K562 (cell line): ENCODE measurements at regions not wholly inside any gene's neighbourhood (a gene's known extent, or its start where the extent isn't known, plus 50 kb on each side); places are given as distances from the start of the nearest gene placed in this dataset.

Source experiments
- ATAC-seq: fragments of 200-7000 bp; cut with Tn5 transposase; 3 replicates; pipeline ENCODE4 v1.9.1; 2020; ENCODE audit warnings: moderate library complexity
- BruUV-seq: library from RNA; stranded (reverse); fragments of 400-500 nt; replicated peaks from 2 replicates; lab custom pipeline; 2021; lab: Mats Ljungman, UMichigan
- CTCF ChIA-PET: fragments of 300-600 bp; formaldehyde crosslinking; extraction: SDS; loops from one replicate; lab custom pipeline; 2021; ENCODE audit warnings: low intra/inter-chr PET ratio; lab: Yijun Ruan, JAX
- POLR2A ChIA-PET: fragments of 300-600, 350-650 bp; sonication (Branson Sonifier 250); formaldehyde crosslinking; extraction: SDS; loops from one replicate; lab custom pipeline; 2021; ENCODE audit warnings: antibody characterized with exemption, inconsistent platforms; lab: Yijun Ruan, JAX
- DNase-seq, 4 experiments: peaks; one replicate each; pipeline versions ENCODE4 v3.0.0 to v3.0.0-alpha.2; 2011 to 2018; ENCODE audit warnings: low spot score in 3 of 4, mixed read lengths in 3 of 4; ENCODE audit errors: extremely low read depth in 1 of 4
- FAIRE-seq: peaks from 2 replicates; lab custom pipeline; 2011; peaks lifted over from hg19 to GRCh38; lab: Jason Lieb, UNC
- H2AFZ ChIP-seq: 2 replicates; pipeline ENCODE4 v1.6.0; 2011; ENCODE audit warnings: low read depth, low read length, control low read depth, inconsistent platforms
- H3K27ac ChIP-seq: fragments of 200-600 bp; 3 replicates; pipeline ENCODE4 v1.8.0; 2011; ENCODE audit warnings: low read depth, mild to moderate bottlenecking, control low read depth, inconsistent platforms, low read length, moderate library complexity, mixed read lengths; ENCODE audit errors: extremely low read depth
- H3K27me3 ChIP-seq, 2 experiments: fragments of 300-600 bp in 1 of 2; 2 replicates in 1 of 2; 3 replicates in 1 of 2; pipeline versions ENCODE4 v1.6.0 to v1.8.0; 2011; ENCODE audit warnings: inconsistent platforms in 2 of 2, low read length in 2 of 2, mild to moderate bottlenecking in 1 of 2, mixed read lengths in 1 of 2, moderate library complexity in 1 of 2; ENCODE audit not compliant: control insufficient read depth in 2 of 2, insufficient read depth in 2 of 2
- H3K36me3 ChIP-seq: fragments of 300-600 bp; 3 replicates; pipeline ENCODE4 v1.8.0; 2011; ENCODE audit warnings: mild to moderate bottlenecking, low read length, inconsistent platforms; ENCODE audit not compliant: control insufficient read depth, insufficient read depth
- H3K4me1 ChIP-seq, 2 experiments: fragments of 200-600 bp in 1 of 2; replicated peaks in 1 of 2; 2 replicates in 1 of 2; 3 replicates in 1 of 2; pipeline versions ENCODE4 v1.5.1 to v1.8.0; 2011; ENCODE audit warnings: inconsistent platforms in 2 of 2, low read length in 2 of 2, mild to moderate bottlenecking in 1 of 2, mixed read lengths in 1 of 2, moderate library complexity in 1 of 2; ENCODE audit not compliant: control insufficient read depth in 2 of 2, insufficient read depth in 2 of 2
- H3K4me2 ChIP-seq: 2 replicates; pipeline ENCODE4 v1.6.1; 2011; ENCODE audit warnings: low read length, control low read depth, inconsistent platforms, mixed read lengths; ENCODE audit not compliant: insufficient read depth
- H3K4me3 ChIP-seq: fragments of 200-600 bp; sonication (generic), shearing (Covaris generic); 2 replicates; pipeline ENCODE4 v1.5.1; 2016; ENCODE audit warnings: control low read depth, inconsistent platforms
- H3K79me2 ChIP-seq: fragments of 200-600 bp; 3 replicates; pipeline ENCODE4 v1.8.0; 2011; ENCODE audit warnings: low read length, inconsistent platforms; ENCODE audit not compliant: control insufficient read depth, insufficient read depth
- H3K9ac ChIP-seq, 2 experiments: 2 replicates each; pipeline versions ENCODE4 v1.6.0 to v1.6.1; 2011; ENCODE audit warnings: low read depth in 2 of 2, low read length in 2 of 2, control low read depth in 1 of 2, inconsistent platforms in 1 of 2, mild to moderate bottlenecking in 1 of 2, mixed read lengths in 1 of 2; ENCODE audit not compliant: insufficient read depth in 1 of 2
- H3K9me1 ChIP-seq: one replicate; pipeline ENCODE4 v1.6.0; 2011; ENCODE audit warnings: inconsistent platforms, mild to moderate bottlenecking, low read length, moderate library complexity; ENCODE audit not compliant: control insufficient read depth, insufficient read depth
- H3K9me3 ChIP-seq: replicated peaks from 2 replicates; pipeline ENCODE4 v1.5.1; 2011; ENCODE audit warnings: low read depth, low read length, inconsistent platforms; ENCODE audit not compliant: control insufficient read depth, insufficient read depth
- H4K20me1 ChIP-seq: replicated peaks from 2 replicates; pipeline ENCODE4 v1.6.1; 2011; ENCODE audit warnings: low read length, inconsistent platforms, mixed read lengths; ENCODE audit not compliant: control insufficient read depth, insufficient read depth
- CEBPB ChIP-seq: fragments of 450-650 bp; IDR thresholded peaks from 2 replicates; pipeline ENCODE4 v1.6.1; 2016; ENCODE audit warnings: missing genetic modification characterization, missing compliant biosample characterization
- CEBPG ChIP-seq, 3 experiments: fragments of 200-800 bp in 1 of 3; sonication (Bioruptor generic) in 1 of 3; sonication (generic) in 1 of 3; formaldehyde crosslinking in 1 of 3; IDR thresholded peaks in 2 of 3; conservative IDR thresholded peaks in 1 of 3; 2 replicates each; pipeline versions ENCODE4 v1.6.1 to v1.8.0; 2016 to 2022; ENCODE audit warnings: missing compliant biosample characterization in 2 of 3, missing genetic modification characterization in 2 of 3, mild to moderate bottlenecking in 1 of 3, missing genetic modification reagents in 1 of 3
- ZNF212 ChIP-seq: fragments of 450-650 bp; formaldehyde crosslinking; IDR thresholded peaks from 2 replicates; pipeline ENCODE4 v1.4.0; 2020; ENCODE audit warnings: mild to moderate bottlenecking
- WGBS: fragments of 100-300 bp; shearing (Covaris generic); methylation state at CpG from one replicate; pipeline ENCODE4 v1.1.6; 2016; ENCODE audit warnings: low coverage, mixed read lengths; ENCODE audit not compliant: insufficient coverage; ENCODE audit errors: missing lambda C conversion rate; 5-methylcytosine and 5-hydroxymethylcytosine counted together
- in situ Hi-C: fragments of 300-500 bp; cut with MboI; formaldehyde crosslinking; loops from 4 replicates; pipeline ENCODE4 v1.15.0; 2018; ENCODE audit warnings: inconsistent platforms, mixed read lengths
- intact Hi-C: fragments of 100-400 bp; cut with micrococcal nuclease; formaldehyde crosslinking; loops from 2 replicates; pipeline ENCODE4 v1.14.2; 2022
- TF ChIP-seq, protein P1 (sequence below): fragments of 450-650 bp; IDR thresholded peaks from 2 replicates; pipeline ENCODE4 v1.7.0; 2016; ENCODE audit warnings: borderline replicate concordance
- TF ChIP-seq, protein P2 (sequence below): sonication (generic); formaldehyde crosslinking; IDR thresholded peaks from 2 replicates; pipeline ENCODE4 v1.8.0; 2022; ENCODE audit warnings: mild to moderate bottlenecking, missing genetic modification reagents

DNA sequence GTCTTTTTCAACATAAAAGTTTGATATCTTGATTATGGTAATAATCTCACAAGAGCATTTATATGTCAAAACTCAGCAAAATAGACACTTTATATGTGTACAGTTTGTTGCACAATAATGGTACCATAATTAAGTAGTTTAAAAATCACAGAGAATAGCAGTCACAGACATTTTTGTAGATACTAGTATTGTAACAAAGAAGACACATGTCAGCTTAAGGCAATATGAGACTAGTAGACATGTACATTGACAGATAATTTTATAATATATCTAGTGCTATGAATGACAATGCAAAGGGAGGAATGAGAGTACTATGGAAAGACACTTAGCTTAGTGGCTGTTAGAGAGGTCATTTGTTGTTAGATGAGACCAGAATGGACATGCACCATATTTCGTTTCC, 1490.6 kb upstream of the CDH6 start:
- Histone ChIP-seq H3K79me2 (no peaks in the 10 kb centered on the region), H3K4me3 (no peak overlapping the region), H3K4me2 (no peak overlapping the region), H3K36me3 (no peaks in the 10 kb centered on the region)
- CTCF ChIA-PET: no interaction called here
- no peak for FAIRE-seq
- peak; percentile 34; the same call in 1 of the 2 replicates for TF ChIP-seq CEBPB (tag)
- TF ChIP-seq, protein P1, sequence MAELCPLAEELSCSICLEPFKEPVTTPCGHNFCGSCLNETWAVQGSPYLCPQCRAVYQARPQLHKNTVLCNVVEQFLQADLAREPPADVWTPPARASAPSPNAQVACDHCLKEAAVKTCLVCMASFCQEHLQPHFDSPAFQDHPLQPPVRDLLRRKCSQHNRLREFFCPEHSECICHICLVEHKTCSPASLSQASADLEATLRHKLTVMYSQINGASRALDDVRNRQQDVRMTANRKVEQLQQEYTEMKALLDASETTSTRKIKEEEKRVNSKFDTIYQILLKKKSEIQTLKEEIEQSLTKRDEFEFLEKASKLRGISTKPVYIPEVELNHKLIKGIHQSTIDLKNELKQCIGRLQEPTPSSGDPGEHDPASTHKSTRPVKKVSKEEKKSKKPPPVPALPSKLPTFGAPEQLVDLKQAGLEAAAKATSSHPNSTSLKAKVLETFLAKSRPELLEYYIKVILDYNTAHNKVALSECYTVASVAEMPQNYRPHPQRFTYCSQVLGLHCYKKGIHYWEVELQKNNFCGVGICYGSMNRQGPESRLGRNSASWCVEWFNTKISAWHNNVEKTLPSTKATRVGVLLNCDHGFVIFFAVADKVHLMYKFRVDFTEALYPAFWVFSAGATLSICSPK: no peak
- TF ChIP-seq CEBPG (CRISPR knock-in tag; IDR thresholded peaks at IDR 0.05): no peak
- peak in 1 of 2 experiments; percentile 18; a peak in 1 of 4 replicates for TF ChIP-seq CEBPG (tag; conservative IDR thresholded peaks at IDR 0.05 in 1 of 2, IDR thresholded peaks at IDR 0.05 in 1 of 2)
- TF ChIP-seq, protein P2, sequence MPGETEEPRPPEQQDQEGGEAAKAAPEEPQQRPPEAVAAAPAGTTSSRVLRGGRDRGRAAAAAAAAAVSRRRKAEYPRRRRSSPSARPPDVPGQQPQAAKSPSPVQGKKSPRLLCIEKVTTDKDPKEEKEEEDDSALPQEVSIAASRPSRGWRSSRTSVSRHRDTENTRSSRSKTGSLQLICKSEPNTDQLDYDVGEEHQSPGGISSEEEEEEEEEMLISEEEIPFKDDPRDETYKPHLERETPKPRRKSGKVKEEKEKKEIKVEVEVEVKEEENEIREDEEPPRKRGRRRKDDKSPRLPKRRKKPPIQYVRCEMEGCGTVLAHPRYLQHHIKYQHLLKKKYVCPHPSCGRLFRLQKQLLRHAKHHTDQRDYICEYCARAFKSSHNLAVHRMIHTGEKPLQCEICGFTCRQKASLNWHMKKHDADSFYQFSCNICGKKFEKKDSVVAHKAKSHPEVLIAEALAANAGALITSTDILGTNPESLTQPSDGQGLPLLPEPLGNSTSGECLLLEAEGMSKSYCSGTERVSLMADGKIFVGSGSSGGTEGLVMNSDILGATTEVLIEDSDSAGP (CRISPR knock-in tag): no peak
- TF ChIP-seq ZNF212: no peak
- TF ChIP-seq, all 486 proteins: peak for 2
- H3K9me1 ChIP-seq: no peaks in the 10 kb centered on the region
- H3K27me3 ChIP-seq: no peaks in the 10 kb centered on the region
- H3K9ac ChIP-seq: no peak overlapping the region
- H3K27ac ChIP-seq: no peak overlapping the region
- H4K20me1 ChIP-seq: no peaks in the 10 kb centered on the region
- no peaks in the 10 kb centered on the region for H3K9me3 ChIP-seq
- ATAC-seq (no peak), DNase-seq (no peak)
- POLR2A ChIA-PET: no interaction called here
- 0% methylated on average over 1 of the region's 1 CpG for WGBS
- no peak overlapping the region for H2AFZ ChIP-seq
- BruUV-seq: no TSS peak
- H3K4me1 ChIP-seq: no peaks in the 10 kb centered on the region
- intact Hi-C loops (no loop called here), in situ Hi-C loops (no loop called here)
